BE2C (cell line): ENCODE measurements at regions not wholly inside any gene's neighbourhood (a gene's known extent, or its start where the extent isn't known, plus 50 kb on each side); places are given as distances from the start of the nearest gene placed in this dataset.

Source experiments
- DNase-seq: peaks from one replicate; pipeline ENCODE4 v3.0.0-alpha.2; 2020
- H3K27me3 ChIP-seq: fragments of 250-450 bp; sonication (Bioruptor Pico); 2 replicates; pipeline ENCODE4 v1.5.1; 2020; ENCODE audit warnings: mild to moderate bottlenecking
- H3K36me3 ChIP-seq: fragments of 250-450 bp; sonication (Bioruptor Pico); 2 replicates; pipeline ENCODE4 v1.5.1; 2020; ENCODE audit warnings: mild to moderate bottlenecking
- H3K4me1 ChIP-seq: fragments of 250-450 bp; sonication (Bioruptor Pico); 2 replicates; pipeline ENCODE4 v1.5.1; 2020
- H3K4me3 ChIP-seq: 2 replicates; pipeline ENCODE4 v1.5.1; 2011; ENCODE audit warnings: low read depth, low read length
- H3K9me3 ChIP-seq: fragments of 250-450 bp; sonication (Bioruptor Pico); 2 replicates; pipeline ENCODE4 v1.5.1; 2020
- TF ChIP-seq, protein P1 (sequence below): IDR thresholded peaks from 2 replicates; pipeline ENCODE4 v1.5.1; 2012; ENCODE audit warnings: mild to moderate bottlenecking, low read depth, low read length

- TF ChIP-seq, protein P1, sequence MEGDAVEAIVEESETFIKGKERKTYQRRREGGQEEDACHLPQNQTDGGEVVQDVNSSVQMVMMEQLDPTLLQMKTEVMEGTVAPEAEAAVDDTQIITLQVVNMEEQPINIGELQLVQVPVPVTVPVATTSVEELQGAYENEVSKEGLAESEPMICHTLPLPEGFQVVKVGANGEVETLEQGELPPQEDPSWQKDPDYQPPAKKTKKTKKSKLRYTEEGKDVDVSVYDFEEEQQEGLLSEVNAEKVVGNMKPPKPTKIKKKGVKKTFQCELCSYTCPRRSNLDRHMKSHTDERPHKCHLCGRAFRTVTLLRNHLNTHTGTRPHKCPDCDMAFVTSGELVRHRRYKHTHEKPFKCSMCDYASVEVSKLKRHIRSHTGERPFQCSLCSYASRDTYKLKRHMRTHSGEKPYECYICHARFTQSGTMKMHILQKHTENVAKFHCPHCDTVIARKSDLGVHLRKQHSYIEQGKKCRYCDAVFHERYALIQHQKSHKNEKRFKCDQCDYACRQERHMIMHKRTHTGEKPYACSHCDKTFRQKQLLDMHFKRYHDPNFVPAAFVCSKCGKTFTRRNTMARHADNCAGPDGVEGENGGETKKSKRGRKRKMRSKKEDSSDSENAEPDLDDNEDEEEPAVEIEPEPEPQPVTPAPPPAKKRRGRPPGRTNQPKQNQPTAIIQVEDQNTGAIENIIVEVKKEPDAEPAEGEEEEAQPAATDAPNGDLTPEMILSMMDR, result no peak
- Histone ChIP-seq H3K9me3 (no peaks in the 10 kb centered on the region), H3K4me1 (no peaks in the 10 kb centered on the region), H3K27me3 (peaks cover 22% of the 10 kb centered on the region), H3K36me3 (no peaks in the 10 kb centered on the region), H3K4me3 (no peak overlapping the region)
- DNase-seq, result no peak
Measured at GRCh38 chr13:106681997-106682396, 114.1 kb upstream of the ARGLU1 start.

- Histone ChIP-seq H3K4me3 (no peak overlapping the region), H3K4me1 (no peaks in the 10 kb centered on the region), H3K36me3 (no peaks in the 10 kb centered on the region), H3K9me3 (no peaks in the 10 kb centered on the region), H3K27me3 (peaks cover 22% of the 10 kb centered on the region)
- TF ChIP-seq, protein P1, result no peak
- no peak for DNase-seq
Measured at GRCh38 chr13:106681536-106681935, 113.6 kb upstream of the ARGLU1 start.

- peaks cover 18% of the 10 kb centered on the region for H3K27me3 ChIP-seq
- H3K4me1 ChIP-seq, result no peaks in the 10 kb centered on the region
- no peak for DNase-seq
- no peaks in the 10 kb centered on the region for H3K9me3 ChIP-seq
- TF ChIP-seq, protein P1, result no peak
- H3K36me3 ChIP-seq, result no peaks in the 10 kb centered on the region
- H3K4me3 ChIP-seq, result no peak overlapping the region
Measured at GRCh38 chr13:106680796-106681472, 113.0 kb upstream of the ARGLU1 start.

DNA sequence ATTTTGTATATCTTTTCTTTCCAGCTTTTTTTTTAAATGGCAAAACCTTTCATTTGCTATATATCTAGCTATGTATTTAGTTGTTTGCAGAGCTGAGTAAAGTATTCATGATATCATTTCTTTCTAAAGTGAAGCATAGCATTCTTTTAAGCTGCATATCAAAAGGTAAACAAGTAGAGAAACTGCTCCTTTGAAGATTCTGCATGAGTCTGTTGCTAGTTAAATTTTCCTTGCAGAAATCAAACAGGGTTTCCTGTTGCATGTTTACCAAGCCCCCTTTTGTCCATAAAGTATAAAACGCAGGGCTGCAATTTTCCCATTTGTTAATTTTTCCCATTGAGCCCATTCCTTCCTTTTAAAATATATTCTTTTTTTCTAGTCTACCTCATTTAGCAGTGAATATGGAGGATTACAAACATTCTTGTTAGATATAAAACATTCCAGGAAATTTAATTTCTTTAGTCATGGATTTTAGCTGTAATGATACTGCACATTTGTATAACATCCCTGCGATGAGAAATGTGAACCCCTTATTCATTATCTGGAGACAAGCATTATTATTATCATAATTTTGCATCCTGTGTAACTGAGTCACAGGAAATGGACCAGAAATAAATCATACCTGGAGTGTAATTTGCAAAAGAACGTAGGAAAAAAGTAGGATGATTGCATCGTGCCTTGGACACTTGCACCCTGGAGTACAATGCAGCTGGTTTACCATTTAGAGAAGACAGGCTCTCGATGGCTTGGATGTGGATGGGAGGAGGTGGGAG is 110.9 kb upstream of the ARGLU1 start:
- H3K4me3 ChIP-seq, result no peak overlapping the region
- DNase-seq, result no peak
- peaks cover 11% of the 10 kb centered on the region; the same call in 1 of the 2 replicates for H3K27me3 ChIP-seq
- 0 out of 2 replicates have a peak, but pooled peaks cover under 1% of the 10 kb centered on the region for H3K4me1 ChIP-seq
- TF ChIP-seq, protein P1, result no peak
- H3K9me3 ChIP-seq, result no peaks in the 10 kb centered on the region
- H3K36me3 ChIP-seq, result no peaks in the 10 kb centered on the region

DNA sequence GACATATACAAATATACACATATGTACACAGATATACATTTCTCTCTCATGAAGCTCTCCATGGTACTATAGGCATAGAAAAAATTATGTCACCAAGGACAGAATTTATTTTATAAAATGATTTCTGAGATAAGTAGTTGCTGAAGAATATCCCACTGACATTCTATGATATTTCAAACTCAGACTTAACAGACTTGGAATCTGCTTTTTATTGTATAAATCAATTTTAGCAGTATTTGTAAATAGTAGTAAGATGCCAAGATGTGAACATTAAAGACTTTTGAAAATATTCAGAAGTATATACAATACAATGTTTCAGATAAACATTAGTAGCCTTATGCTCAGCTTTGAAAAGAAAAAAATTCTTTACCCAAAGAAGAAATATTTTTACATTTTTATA is 107.4 kb upstream of the ARGLU1 start:
- TF ChIP-seq, protein P1, result no peak
- Histone ChIP-seq H3K9me3 (no peaks in the 10 kb centered on the region), H3K27me3 (no peaks in the 10 kb centered on the region), H3K4me3 (no peak overlapping the region), H3K36me3 (no peaks in the 10 kb centered on the region), H3K4me1 (peaks cover 6% of the 10 kb centered on the region; the same call in 1 of the 2 replicates)
- DNase-seq, result no peak
